ENCODE measurements at regions not wholly inside any gene's neighbourhood (a gene's known extent, or its start where the extent isn't known, plus 50 kb on each side); places are given as distances from the start of the nearest gene placed in this dataset.

- TF ChIP-seq CTCF (IDR thresholded peaks at IDR 0.05) (no peak), POLR2A (IDR thresholded peaks at IDR 0.05) (no peak), EP300 (IDR thresholded peaks at IDR 0.05; ENCODE audit: low read depth) (no peak)
Measured at GRCh38 chr21:28712411-28712810, 280.3 kb downstream of the LTN1 start.

Data from transverse colon (tissue), 3 donors.